ENCODE measurements at regions not wholly inside any gene's neighbourhood (a gene's known extent, or its start where the extent isn't known, plus 50 kb on each side); places are given as distances from the start of the nearest gene placed in this dataset.

DNA sequence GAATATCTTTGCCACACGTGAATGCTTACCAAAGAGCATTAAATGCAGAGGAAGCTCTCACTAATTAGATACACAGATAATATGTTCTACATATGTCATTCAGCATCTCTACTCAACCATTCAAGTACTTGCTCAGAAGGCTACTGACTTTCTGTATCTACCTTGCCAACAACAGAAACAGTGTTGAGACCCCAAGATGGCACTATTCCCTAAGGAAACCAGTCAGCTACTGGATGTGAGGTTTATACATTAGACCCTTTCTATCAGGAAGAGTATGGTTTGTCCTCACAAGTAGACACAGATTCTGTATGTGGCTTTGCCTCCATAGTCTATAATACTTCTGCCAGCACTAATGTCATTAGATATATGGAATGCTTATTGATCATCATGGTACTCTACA is 443.9 kb upstream of the INTU start:
- TF ChIP-seq, protein P1, sequence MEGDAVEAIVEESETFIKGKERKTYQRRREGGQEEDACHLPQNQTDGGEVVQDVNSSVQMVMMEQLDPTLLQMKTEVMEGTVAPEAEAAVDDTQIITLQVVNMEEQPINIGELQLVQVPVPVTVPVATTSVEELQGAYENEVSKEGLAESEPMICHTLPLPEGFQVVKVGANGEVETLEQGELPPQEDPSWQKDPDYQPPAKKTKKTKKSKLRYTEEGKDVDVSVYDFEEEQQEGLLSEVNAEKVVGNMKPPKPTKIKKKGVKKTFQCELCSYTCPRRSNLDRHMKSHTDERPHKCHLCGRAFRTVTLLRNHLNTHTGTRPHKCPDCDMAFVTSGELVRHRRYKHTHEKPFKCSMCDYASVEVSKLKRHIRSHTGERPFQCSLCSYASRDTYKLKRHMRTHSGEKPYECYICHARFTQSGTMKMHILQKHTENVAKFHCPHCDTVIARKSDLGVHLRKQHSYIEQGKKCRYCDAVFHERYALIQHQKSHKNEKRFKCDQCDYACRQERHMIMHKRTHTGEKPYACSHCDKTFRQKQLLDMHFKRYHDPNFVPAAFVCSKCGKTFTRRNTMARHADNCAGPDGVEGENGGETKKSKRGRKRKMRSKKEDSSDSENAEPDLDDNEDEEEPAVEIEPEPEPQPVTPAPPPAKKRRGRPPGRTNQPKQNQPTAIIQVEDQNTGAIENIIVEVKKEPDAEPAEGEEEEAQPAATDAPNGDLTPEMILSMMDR (IDR thresholded peaks at IDR 0.05; ENCODE audit: low read length): no peak
- TF ChIP-seq EZH2 (optimal IDR thresholded peaks at IDR 0.05; ENCODE audit: low read depth, low read length) (no peak), EZH2phosphoT487 (IDR thresholded peaks at IDR 0.05; ENCODE audit: low read length) (no peak)
- Histone ChIP-seq H3K9ac (ENCODE audit: low read length) (no peak overlapping the region), H3K27ac (ENCODE audit: low read length) (no peak overlapping the region), H3K27me3 (replicated peaks; ENCODE audit: insufficient read depth, low read length) (no peaks in the 10 kb centered on the region), H3K4me1 (ENCODE audit: low read length) (no peaks in the 10 kb centered on the region), H3K9me2 (replicated peaks; ENCODE audit: insufficient read depth, low read length) (no peaks in the 10 kb centered on the region), H3F3A (ENCODE audit: insufficient read depth, low read length) (no peaks in the 10 kb centered on the region), H4K20me1 (ENCODE audit: insufficient read depth, low read length) (no peaks in the 10 kb centered on the region), H3K4me3 (ENCODE audit: low read length) (no peak overlapping the region), H2AFZ (ENCODE audit: low read length) (no peak overlapping the region), H3K36me3 (replicated peaks; ENCODE audit: insufficient read depth, low read length) (no peaks in the 10 kb centered on the region), H3K4me2 (ENCODE audit: low read depth, low read length) (no peak overlapping the region), H3K9me3 (replicated peaks; ENCODE audit: insufficient read depth, low read length) (no peaks in the 10 kb centered on the region), H3K79me2 (ENCODE audit: low read length) (no peaks in the 10 kb centered on the region)
- DNase-seq: no peak

DNA sequence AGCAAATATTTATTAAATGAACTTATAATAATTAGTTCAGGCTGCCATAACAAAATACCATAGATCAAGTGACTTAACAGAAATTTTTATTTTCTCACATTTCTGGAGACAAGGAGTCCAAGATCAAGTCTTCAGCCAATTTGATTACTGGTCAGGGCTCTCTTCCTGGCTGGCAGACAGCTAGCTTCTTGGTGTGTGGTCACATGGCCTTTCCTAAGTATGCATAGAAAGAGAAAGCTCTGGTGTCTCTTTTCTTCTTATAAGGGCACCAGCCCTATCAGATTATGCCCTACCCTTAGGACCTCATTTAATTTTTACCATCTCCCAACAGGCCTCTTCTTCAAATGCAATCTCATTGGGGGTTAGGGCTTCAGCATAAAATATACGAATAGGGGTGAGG is 438.5 kb upstream of the INTU start:
- no peaks in the 10 kb centered on the region for H3K9me2 ChIP-seq (replicated peaks; ENCODE audit: insufficient read depth, low read length)
- no peak for DNase-seq
- no peak overlapping the region for H3K4me3 ChIP-seq (ENCODE audit: low read length)
- no peak overlapping the region for H3K27ac ChIP-seq (ENCODE audit: low read length)
- no peaks in the 10 kb centered on the region for H3K27me3 ChIP-seq (replicated peaks; ENCODE audit: insufficient read depth, low read length)
- H4K20me1 ChIP-seq (ENCODE audit: insufficient read depth, low read length): no peaks in the 10 kb centered on the region
- no peaks in the 10 kb centered on the region for H3K4me1 ChIP-seq (ENCODE audit: low read length)
- H3K9me3 ChIP-seq (replicated peaks; ENCODE audit: insufficient read depth, low read length): no peaks in the 10 kb centered on the region
- no peaks in the 10 kb centered on the region for H3F3A ChIP-seq (ENCODE audit: insufficient read depth, low read length)
- no peaks in the 10 kb centered on the region for H3K36me3 ChIP-seq (replicated peaks; ENCODE audit: insufficient read depth, low read length)
- TF ChIP-seq EZH2phosphoT487 (IDR thresholded peaks at IDR 0.05; ENCODE audit: low read length) (no peak), EZH2 (optimal IDR thresholded peaks at IDR 0.05; ENCODE audit: low read depth, low read length) (no peak)
- TF ChIP-seq, protein P1 (IDR thresholded peaks at IDR 0.05; ENCODE audit: low read length): no peak
- no peak overlapping the region for H3K4me2 ChIP-seq (ENCODE audit: low read depth, low read length)
- H3K9ac ChIP-seq (ENCODE audit: low read length): no peak overlapping the region
- H3K79me2 ChIP-seq (ENCODE audit: low read length): no peaks in the 10 kb centered on the region
- no peak overlapping the region for H2AFZ ChIP-seq (ENCODE audit: low read length)

DNA sequence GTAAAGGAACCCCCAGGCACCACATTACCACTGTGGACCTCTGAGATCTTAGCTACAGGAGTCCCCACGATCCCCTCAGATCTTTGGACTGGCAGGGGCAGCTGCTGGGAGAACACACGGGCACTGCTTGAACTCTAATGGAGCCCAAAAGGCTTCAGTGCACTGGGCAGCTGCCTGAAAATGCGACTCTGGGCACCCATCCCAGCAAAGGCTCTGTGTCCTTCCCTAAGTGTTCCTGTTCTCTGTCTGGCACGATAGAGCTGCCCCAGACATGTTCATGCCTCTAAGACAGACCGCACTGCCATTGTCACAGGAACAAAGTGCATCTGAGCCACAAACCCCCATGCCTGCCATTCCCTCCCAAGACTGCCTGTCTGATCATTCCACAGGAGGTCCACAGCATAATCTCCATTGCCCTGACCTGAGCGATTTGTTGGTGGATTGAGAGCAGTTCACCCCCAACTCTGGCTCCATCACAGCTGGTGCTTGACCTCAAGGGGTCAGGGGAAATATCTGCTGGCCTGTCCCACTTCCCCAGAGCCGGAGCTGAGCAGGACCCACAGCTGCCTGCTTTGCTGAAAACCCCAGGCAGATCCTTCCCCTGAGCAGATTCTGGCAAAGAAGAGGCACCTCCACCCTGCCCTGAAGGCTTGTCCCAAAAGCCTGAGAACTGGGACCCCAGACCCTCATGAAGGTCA is 436.0 kb upstream of the INTU start:
- H3K4me3 ChIP-seq (ENCODE audit: low read length): no peak overlapping the region
- DNase-seq: no peak

More for the DNA sequence above, 436.0 kb upstream of the INTU start:
- no peaks in the 10 kb centered on the region for H3K9me2 ChIP-seq (replicated peaks; ENCODE audit: insufficient read depth, low read length)
- H2AFZ ChIP-seq (ENCODE audit: low read length): no peak overlapping the region
- no peak overlapping the region for H3K27ac ChIP-seq (ENCODE audit: low read length)
- no peaks in the 10 kb centered on the region for H3K4me1 ChIP-seq (ENCODE audit: low read length)
- no peaks in the 10 kb centered on the region for H3K79me2 ChIP-seq (ENCODE audit: low read length)
- no peak overlapping the region for H3K4me2 ChIP-seq (ENCODE audit: low read depth, low read length)
- no peak overlapping the region for H3K9ac ChIP-seq (ENCODE audit: low read length)
- no peaks in the 10 kb centered on the region for H4K20me1 ChIP-seq (ENCODE audit: insufficient read depth, low read length)
- H3F3A ChIP-seq (ENCODE audit: insufficient read depth, low read length): no peaks in the 10 kb centered on the region
- H3K9me3 ChIP-seq (replicated peaks; ENCODE audit: insufficient read depth, low read length): no peaks in the 10 kb centered on the region
- no peaks in the 10 kb centered on the region for H3K27me3 ChIP-seq (replicated peaks; ENCODE audit: insufficient read depth, low read length)
- no peaks in the 10 kb centered on the region for H3K36me3 ChIP-seq (replicated peaks; ENCODE audit: insufficient read depth, low read length)
- no peak for TF ChIP-seq EZH2 (optimal IDR thresholded peaks at IDR 0.05; ENCODE audit: low read depth, low read length)
- TF ChIP-seq, protein P1 (IDR thresholded peaks at IDR 0.05; ENCODE audit: low read length): no peak
- TF ChIP-seq EZH2phosphoT487 (IDR thresholded peaks at IDR 0.05; ENCODE audit: low read length): no peak
